ENCODE measurements at regions not wholly inside any gene's neighbourhood (a gene's known extent, or its start where the extent isn't known, plus 50 kb on each side); places are given as distances from the start of the nearest gene placed in this dataset.

DNA sequence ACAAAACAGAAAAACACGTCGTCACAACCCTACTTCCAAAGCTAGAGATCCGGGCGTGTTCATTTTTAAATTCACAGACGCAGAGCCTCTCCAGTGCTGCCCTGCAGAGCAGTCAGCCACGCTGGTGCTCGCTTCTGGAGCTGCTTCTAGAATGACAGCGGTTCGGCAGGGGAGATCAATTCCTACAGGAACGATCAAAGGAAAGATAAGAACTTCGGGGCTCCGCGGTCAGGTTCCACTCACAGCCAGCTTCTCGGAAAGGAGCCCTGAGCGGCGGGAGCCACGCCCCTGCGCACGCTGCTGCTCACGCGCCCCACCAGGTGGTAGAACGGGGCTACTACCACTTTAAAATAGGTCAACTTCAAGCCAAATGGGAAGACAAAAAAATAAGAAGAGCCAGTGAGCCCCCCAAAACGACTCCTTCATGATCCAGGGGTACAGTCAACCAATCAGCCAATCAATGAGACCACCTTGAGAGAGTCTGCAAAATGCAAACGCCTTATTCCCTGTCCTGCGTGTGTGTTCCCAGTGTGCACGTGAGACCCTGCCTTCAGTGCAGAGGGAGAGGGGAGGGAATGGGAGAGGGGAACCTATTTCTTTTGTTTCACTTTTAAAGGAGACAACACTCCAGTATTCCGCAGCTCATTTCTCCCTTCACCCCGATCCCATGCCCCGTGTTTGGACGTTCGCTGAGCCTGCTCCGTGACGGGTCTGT, 209.7 kb downstream of the RBFOX3 start:
- TF ChIP-seq RAD21 (conservative IDR thresholded peaks at IDR 0.05), result peak; percentile 75
- peak; percentile 87 for TF ChIP-seq SMC3 (conservative IDR thresholded peaks at IDR 0.05; ENCODE audit: poor library complexity)
- TF ChIP-seq EZH2 (IDR thresholded peaks at IDR 0.05; ENCODE audit: borderline replicate concordance, insufficient read depth, low read length, poor library complexity, severe bottlenecking), result no peak
- TF ChIP-seq, protein P1, sequence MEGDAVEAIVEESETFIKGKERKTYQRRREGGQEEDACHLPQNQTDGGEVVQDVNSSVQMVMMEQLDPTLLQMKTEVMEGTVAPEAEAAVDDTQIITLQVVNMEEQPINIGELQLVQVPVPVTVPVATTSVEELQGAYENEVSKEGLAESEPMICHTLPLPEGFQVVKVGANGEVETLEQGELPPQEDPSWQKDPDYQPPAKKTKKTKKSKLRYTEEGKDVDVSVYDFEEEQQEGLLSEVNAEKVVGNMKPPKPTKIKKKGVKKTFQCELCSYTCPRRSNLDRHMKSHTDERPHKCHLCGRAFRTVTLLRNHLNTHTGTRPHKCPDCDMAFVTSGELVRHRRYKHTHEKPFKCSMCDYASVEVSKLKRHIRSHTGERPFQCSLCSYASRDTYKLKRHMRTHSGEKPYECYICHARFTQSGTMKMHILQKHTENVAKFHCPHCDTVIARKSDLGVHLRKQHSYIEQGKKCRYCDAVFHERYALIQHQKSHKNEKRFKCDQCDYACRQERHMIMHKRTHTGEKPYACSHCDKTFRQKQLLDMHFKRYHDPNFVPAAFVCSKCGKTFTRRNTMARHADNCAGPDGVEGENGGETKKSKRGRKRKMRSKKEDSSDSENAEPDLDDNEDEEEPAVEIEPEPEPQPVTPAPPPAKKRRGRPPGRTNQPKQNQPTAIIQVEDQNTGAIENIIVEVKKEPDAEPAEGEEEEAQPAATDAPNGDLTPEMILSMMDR (IDR thresholded peaks at IDR 0.05; ENCODE audit: poor library complexity, severe bottlenecking), result peak; percentile 93

Measured in neural cell (in vitro differentiated cells).